ENCODE measurements at regions not wholly inside any gene's neighbourhood (a gene's known extent, or its start where the extent isn't known, plus 50 kb on each side); places are given as distances from the start of the nearest gene placed in this dataset.

DNA sequence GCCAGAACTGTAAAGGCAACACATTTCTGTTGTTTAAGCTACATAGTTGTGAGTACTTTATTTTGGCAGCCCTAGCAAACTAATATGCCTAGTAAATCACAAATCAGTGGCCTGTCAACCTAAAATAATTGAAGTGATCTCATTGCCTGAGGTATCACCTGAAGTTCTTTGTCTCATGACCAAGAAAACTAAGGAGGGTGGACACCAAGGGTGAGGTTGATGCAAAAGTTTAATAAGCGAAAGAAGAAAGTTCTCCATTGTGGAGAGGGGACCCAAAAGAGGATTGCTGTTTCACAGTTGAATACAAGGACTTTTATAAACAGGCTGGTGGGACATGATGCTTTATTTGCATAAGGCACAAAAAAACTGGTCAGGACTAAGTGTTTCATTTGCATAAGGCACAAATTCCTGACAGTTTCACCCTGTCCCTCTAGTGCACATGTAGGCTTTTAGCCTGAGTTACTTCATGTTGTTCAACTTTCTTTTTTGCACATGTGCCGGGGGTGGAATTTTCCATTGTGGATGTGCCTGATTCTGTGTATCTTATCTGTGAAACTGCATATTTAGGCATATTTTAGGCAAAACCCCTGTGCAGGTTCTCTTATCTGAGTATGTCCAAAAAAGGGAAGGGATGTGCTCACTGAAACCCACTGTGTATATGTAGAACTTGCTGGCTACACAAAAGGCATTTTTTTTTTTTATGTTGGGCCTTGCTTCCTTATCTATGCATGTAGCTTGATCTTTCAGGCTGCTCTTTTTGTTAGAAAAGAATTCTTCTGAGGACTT, 108.6 kb upstream of the RAI14 start:
- TF ChIP-seq, protein P1, sequence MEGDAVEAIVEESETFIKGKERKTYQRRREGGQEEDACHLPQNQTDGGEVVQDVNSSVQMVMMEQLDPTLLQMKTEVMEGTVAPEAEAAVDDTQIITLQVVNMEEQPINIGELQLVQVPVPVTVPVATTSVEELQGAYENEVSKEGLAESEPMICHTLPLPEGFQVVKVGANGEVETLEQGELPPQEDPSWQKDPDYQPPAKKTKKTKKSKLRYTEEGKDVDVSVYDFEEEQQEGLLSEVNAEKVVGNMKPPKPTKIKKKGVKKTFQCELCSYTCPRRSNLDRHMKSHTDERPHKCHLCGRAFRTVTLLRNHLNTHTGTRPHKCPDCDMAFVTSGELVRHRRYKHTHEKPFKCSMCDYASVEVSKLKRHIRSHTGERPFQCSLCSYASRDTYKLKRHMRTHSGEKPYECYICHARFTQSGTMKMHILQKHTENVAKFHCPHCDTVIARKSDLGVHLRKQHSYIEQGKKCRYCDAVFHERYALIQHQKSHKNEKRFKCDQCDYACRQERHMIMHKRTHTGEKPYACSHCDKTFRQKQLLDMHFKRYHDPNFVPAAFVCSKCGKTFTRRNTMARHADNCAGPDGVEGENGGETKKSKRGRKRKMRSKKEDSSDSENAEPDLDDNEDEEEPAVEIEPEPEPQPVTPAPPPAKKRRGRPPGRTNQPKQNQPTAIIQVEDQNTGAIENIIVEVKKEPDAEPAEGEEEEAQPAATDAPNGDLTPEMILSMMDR (conservative IDR thresholded peaks at IDR 0.05 in 1 of 2, IDR thresholded peaks at IDR 0.05 in 1 of 2; ENCODE audit: extremely low read depth in 1 of 2, insufficient read depth in 1 of 2, low read depth in 1 of 2, low read length in 2 of 2) = no peak
- TF ChIP-seq EZH2 (IDR thresholded peaks at IDR 0.05; ENCODE audit: borderline replicate concordance, low read length) = no peak
